Fibroblast of lung (primary cell): ENCODE measurements at regions not wholly inside any gene's neighbourhood (a gene's known extent, or its start where the extent isn't known, plus 50 kb on each side); places are given as distances from the start of the nearest gene placed in this dataset.

Source experiments
- DNase-seq, 2 donors: peaks; one replicate each; pipeline versions ENCODE4 v3.0.0 to v3.0.0-alpha.2; 2010; ENCODE audit warnings: low read depth in 2 of 2
- H2AFZ ChIP-seq: 2 replicates; pipeline ENCODE4 v1.5.1; 2012; ENCODE audit warnings: low read length, control low read depth, inconsistent platforms
- H3K27ac ChIP-seq: 2 replicates; pipeline ENCODE4 v1.5.1; 2011; ENCODE audit warnings: low read length, control low read depth; ENCODE audit not compliant: insufficient read depth
- H3K27me3 ChIP-seq: 2 replicates; pipeline ENCODE4 v1.5.1; 2011; ENCODE audit warnings: mild to moderate bottlenecking, low read length; ENCODE audit not compliant: control insufficient read depth, insufficient read depth
- H3K36me3 ChIP-seq: 2 replicates; pipeline ENCODE4 v1.5.1; 2011; ENCODE audit warnings: low read length; ENCODE audit not compliant: control insufficient read depth, insufficient read depth
- H3K4me1 ChIP-seq: 2 replicates; pipeline ENCODE4 v1.5.1; 2011; ENCODE audit warnings: low read length; ENCODE audit not compliant: control insufficient read depth, insufficient read depth; ENCODE audit errors: extremely low read depth
- H3K4me2 ChIP-seq: 2 replicates; pipeline ENCODE4 v1.5.1; 2011; ENCODE audit warnings: low read length, control low read depth; ENCODE audit not compliant: insufficient read depth; ENCODE audit errors: extremely low read depth
- H3K4me3 ChIP-seq, 4 experiments: fragments of 200-600 bp in 1 of 4; sonication (generic) in 1 of 4; replicated peaks in 1 of 4; 2 replicates each; pipeline ENCODE4 v1.5.1; 2011 to 2016; ENCODE audit warnings: low read length in 4 of 4, low read depth in 3 of 4, mild to moderate bottlenecking in 3 of 4, control low read depth in 2 of 4, inconsistent platforms in 1 of 4, mixed read lengths in 1 of 4; ENCODE audit not compliant: insufficient read depth in 1 of 4; ENCODE audit errors: control extremely low read depth in 1 of 4
- H3K79me2 ChIP-seq: 2 replicates; pipeline ENCODE4 v1.5.1; 2012; ENCODE audit warnings: mild to moderate bottlenecking, low read length, inconsistent platforms; ENCODE audit not compliant: control insufficient read depth, insufficient read depth
- H3K9ac ChIP-seq: 2 replicates; pipeline ENCODE4 v1.5.1; 2011; ENCODE audit warnings: mild to moderate bottlenecking, low read length, control low read depth; ENCODE audit not compliant: insufficient read depth
- H3K9me3 ChIP-seq: 2 replicates; pipeline ENCODE4 v1.5.1; 2012; ENCODE audit warnings: low read depth, low read length; ENCODE audit not compliant: control insufficient read depth, insufficient read depth
- H4K20me1 ChIP-seq: 2 replicates; pipeline ENCODE4 v1.5.1; 2011; ENCODE audit warnings: low read length; ENCODE audit not compliant: control insufficient read depth, insufficient read depth; ENCODE audit errors: extremely low read depth
- CTCF ChIP-seq, 2 donors: IDR thresholded peaks in 1 of 2; conservative IDR thresholded peaks in 1 of 2; 1 replicate in 1 of 2; 2 replicates in 1 of 2; pipeline ENCODE4 v1.5.1; 2011 to 2012; ENCODE audit warnings: low read length in 2 of 2, control low read depth in 1 of 2, inconsistent platforms in 1 of 2, low read depth in 1 of 2, mild to moderate bottlenecking in 1 of 2
- EZH2 ChIP-seq: IDR thresholded peaks from 2 replicates; pipeline ENCODE4 v1.5.1; 2012; ENCODE audit warnings: low read length, control low read depth, mild to moderate bottlenecking; ENCODE audit errors: missing control alignments

- H3K9me3 ChIP-seq: no peaks in the 10 kb centered on the region
- no peak overlapping the region for H3K4me3 ChIP-seq
- H3K4me1 ChIP-seq: no peaks in the 10 kb centered on the region
- no peak overlapping the region for H3K9ac ChIP-seq
- no peak overlapping the region for H2AFZ ChIP-seq
- TF ChIP-seq EZH2 (no peak), CTCF (conservative IDR thresholded peaks at IDR 0.05 in 1 of 2, IDR thresholded peaks at IDR 0.05 in 1 of 2; ENCODE audit: low read depth in 1 of 2, low read length in 2 of 2) (no peak)
- H3K36me3 ChIP-seq: no peaks in the 10 kb centered on the region
- peak in 1 of 2 donors; percentile 78 for DNase-seq
- no peak overlapping the region for H3K27ac ChIP-seq
- H3K27me3 ChIP-seq: no peaks in the 10 kb centered on the region
- H4K20me1 ChIP-seq: no peaks in the 10 kb centered on the region
- no peaks in the 10 kb centered on the region for H3K79me2 ChIP-seq
- H3K4me2 ChIP-seq: no peak overlapping the region
Measured at GRCh38 chr4:166657261-166657660, 577.0 kb downstream of the SPOCK3 start.

DNA sequence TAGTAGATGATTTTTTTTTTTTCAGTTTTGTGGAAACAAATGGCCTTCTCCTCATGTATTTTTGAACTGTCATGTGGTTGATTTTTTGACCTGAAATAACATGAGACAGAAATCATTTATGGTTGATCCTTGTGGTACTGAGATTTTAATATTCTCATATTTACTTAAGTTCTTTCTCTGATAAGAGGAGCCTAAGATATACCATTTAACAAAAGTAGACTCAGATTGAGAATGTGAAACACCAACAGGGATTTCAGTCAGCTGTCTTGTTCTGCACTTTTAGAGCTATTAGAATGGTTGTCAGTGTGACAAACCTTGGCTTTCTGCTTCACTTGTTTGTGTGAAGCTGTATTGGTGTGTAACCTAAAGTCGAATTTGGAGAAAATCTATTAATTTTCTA is 575.7 kb downstream of the SPOCK3 start:
- TF ChIP-seq EZH2: no peak
- Histone ChIP-seq H3K4me2 (no peak overlapping the region), H3K27ac (no peak overlapping the region), H3K9ac (no peak overlapping the region), H3K9me3 (no peaks in the 10 kb centered on the region), H3K4me1 (no peaks in the 10 kb centered on the region), H3K27me3 (no peaks in the 10 kb centered on the region), H2AFZ (no peak overlapping the region), H3K79me2 (no peaks in the 10 kb centered on the region), H4K20me1 (no peaks in the 10 kb centered on the region), H3K4me3 (no peak overlapping the region), H3K36me3 (no peaks in the 10 kb centered on the region)
- DNase-seq: no peak

DNA sequence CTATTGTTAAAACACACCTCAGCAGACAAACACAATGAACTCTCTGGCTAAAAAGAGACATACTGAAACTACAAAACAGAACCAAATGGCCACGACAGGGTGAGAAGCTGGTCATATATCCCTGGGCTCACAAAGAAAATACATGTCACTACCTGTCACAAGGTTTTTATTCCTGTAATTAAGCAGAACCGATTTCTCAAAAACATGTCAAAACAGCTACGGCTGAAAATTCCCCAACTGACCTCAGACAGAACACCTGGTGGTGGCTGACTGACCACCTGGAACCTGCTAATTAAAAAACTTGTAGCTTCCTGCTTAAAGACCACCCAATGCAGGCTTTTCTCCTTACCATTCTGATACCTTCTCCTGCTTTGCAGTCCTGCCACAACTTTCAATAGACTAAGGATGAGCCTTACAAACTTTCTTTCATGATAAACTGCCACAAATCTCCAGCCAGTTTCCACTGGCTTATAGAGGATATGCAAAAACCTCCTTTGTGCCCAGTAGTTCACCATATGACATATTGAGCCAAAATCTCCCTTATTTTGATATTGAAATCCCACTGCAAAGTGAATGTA is 571.9 kb downstream of the SPOCK3 start:
- Histone ChIP-seq H3K27ac (no peak overlapping the region), H3K4me2 (no peak overlapping the region), H2AFZ (no peak overlapping the region), H3K27me3 (no peaks in the 10 kb centered on the region), H3K4me1 (no peaks in the 10 kb centered on the region), H3K79me2 (no peaks in the 10 kb centered on the region), H3K36me3 (no peaks in the 10 kb centered on the region), H3K9me3 (no peaks in the 10 kb centered on the region), H4K20me1 (no peaks in the 10 kb centered on the region), H3K9ac (no peak overlapping the region), H3K4me3 (no peak overlapping the region)
- no peak for DNase-seq
- TF ChIP-seq EZH2 (no peak), CTCF (conservative IDR thresholded peaks at IDR 0.05 in 1 of 2, IDR thresholded peaks at IDR 0.05 in 1 of 2; ENCODE audit: low read depth in 1 of 2, low read length in 2 of 2) (no peak)
